ENCODE measurements at regions not wholly inside any gene's neighbourhood (a gene's known extent, or its start where the extent isn't known, plus 50 kb on each side); places are given as distances from the start of the nearest gene placed in this dataset.
"Not testable (repeated sequence)": the region's sequence is repeated elsewhere in the genome, so short reads cannot be mapped to it uniquely, and the experiment has no call there.

GRCh38 chr6:6978731-6979130 is 129.0 kb upstream of the RREB1 start:
- no peak for DNase-seq (ENCODE audit: low read depth in 2 of 2)

- no peak for DNase-seq (ENCODE audit: low read depth in 2 of 2)
Measured at GRCh38 chr6:6980999-6981597, 126.7 kb upstream of the RREB1 start.

- DNase-seq (ENCODE audit: low read depth in 2 of 2): no peak
Measured at GRCh38 chr6:6981681-6982322, 126.0 kb upstream of the RREB1 start.

- no peak for DNase-seq (ENCODE audit: low read depth in 2 of 2)
Measured at GRCh38 chr6:6982663-6983062, 125.1 kb upstream of the RREB1 start.

- no peak for DNase-seq (ENCODE audit: low read depth in 2 of 2)
Measured at GRCh38 chr6:6984585-6985366, 123.0 kb upstream of the RREB1 start.

- no peak for DNase-seq (ENCODE audit: low read depth in 2 of 2)
Measured at GRCh38 chr6:6986344-6986743, 121.4 kb upstream of the RREB1 start.

GRCh38 chr6:6987749-6988148 is 120.0 kb upstream of the RREB1 start:
- no peak for DNase-seq (ENCODE audit: low read depth in 2 of 2)

GRCh38 chr6:6990059-6990458 is 117.7 kb upstream of the RREB1 start:
- not testable (repeated sequence) for DNase-seq (ENCODE audit: low read depth in 2 of 2)

- no peak for DNase-seq (ENCODE audit: low read depth in 2 of 2)
Measured at GRCh38 chr6:6993503-6994237, 114.1 kb upstream of the RREB1 start.

GRCh38 chr6:6994796-6995195 is 113.0 kb upstream of the RREB1 start:
- DNase-seq (ENCODE audit: low read depth in 2 of 2): no peak

GRCh38 chr6:6995328-6995727 is 112.4 kb upstream of the RREB1 start:
- no peak for DNase-seq (ENCODE audit: low read depth in 2 of 2)

GRCh38 chr6:6996124-6996523 is 111.6 kb upstream of the RREB1 start:
- no peak for DNase-seq (ENCODE audit: low read depth in 2 of 2)

- no peak for DNase-seq (ENCODE audit: low read depth in 2 of 2)
Measured at GRCh38 chr6:6997263-6998193, 110.2 kb upstream of the RREB1 start.

GRCh38 chr6:6998194-6998569 is 109.6 kb upstream of the RREB1 start:
- no peak for DNase-seq (ENCODE audit: low read depth in 2 of 2)

GRCh38 chr6:7000825-7001777 is 106.7 kb upstream of the RREB1 start:
- no peak for DNase-seq (ENCODE audit: low read depth in 2 of 2)

- no peak for DNase-seq (ENCODE audit: low read depth in 2 of 2)
Measured at GRCh38 chr6:7003041-7003440, 104.7 kb upstream of the RREB1 start.

GRCh38 chr6:7004581-7005297 is 103.0 kb upstream of the RREB1 start:
- DNase-seq (ENCODE audit: low read depth in 2 of 2): no peak

GRCh38 chr6:7006515-7007191 is 101.1 kb upstream of the RREB1 start:
- no peak for DNase-seq (ENCODE audit: low read depth in 2 of 2)

GRCh38 chr6:7008451-7008988 is 99.2 kb upstream of the RREB1 start:
- no peak for DNase-seq (ENCODE audit: low read depth in 2 of 2)
